ENCODE measurements at regions not wholly inside any gene's neighbourhood (a gene's known extent, or its start where the extent isn't known, plus 50 kb on each side); places are given as distances from the start of the nearest gene placed in this dataset.

- TF ChIP-seq CTCF (conservative IDR thresholded peaks at IDR 0.05): no peak
- H3K27ac ChIP-seq: no peak overlapping the region
Observed at GRCh38 chr18:46295416-46295815, 191.2 kb downstream of the HAUS1 start.

- H3K27ac ChIP-seq: no peak overlapping the region
- TF ChIP-seq CTCF (conservative IDR thresholded peaks at IDR 0.05): no peak
Observed at GRCh38 chr18:46296656-46297055, 192.5 kb downstream of the HAUS1 start.

GRCh38 chr18:46297124-46297523 is 192.9 kb downstream of the HAUS1 start:
- H3K27ac ChIP-seq: no peak overlapping the region
- no peak for TF ChIP-seq CTCF (conservative IDR thresholded peaks at IDR 0.05)

GRCh38 chr18:46297621-46298020 is 193.4 kb downstream of the HAUS1 start:
- TF ChIP-seq CTCF (conservative IDR thresholded peaks at IDR 0.05): no peak
- no peak overlapping the region for H3K27ac ChIP-seq

- TF ChIP-seq CTCF (conservative IDR thresholded peaks at IDR 0.05): no peak
- no peak overlapping the region for H3K27ac ChIP-seq
Observed at GRCh38 chr18:46298511-46298910, 194.3 kb downstream of the HAUS1 start.

- TF ChIP-seq CTCF (conservative IDR thresholded peaks at IDR 0.05): no peak
- no peak overlapping the region for H3K27ac ChIP-seq
Observed at GRCh38 chr18:46299465-46300008, 195.4 kb downstream of the HAUS1 start.

GRCh38 chr18:46301081-46301480 is 196.9 kb downstream of the HAUS1 start:
- no peak overlapping the region for H3K27ac ChIP-seq
- no peak for TF ChIP-seq CTCF (conservative IDR thresholded peaks at IDR 0.05)

Data from VCaP (cell line).